ENCODE measurements at regions not wholly inside any gene's neighbourhood (a gene's known extent, or its start where the extent isn't known, plus 50 kb on each side); places are given as distances from the start of the nearest gene placed in this dataset.

GRCh38 chr9:16925426-16925825, 55.0 kb upstream of the BNC2 start:
- TF ChIP-seq, protein P1, sequence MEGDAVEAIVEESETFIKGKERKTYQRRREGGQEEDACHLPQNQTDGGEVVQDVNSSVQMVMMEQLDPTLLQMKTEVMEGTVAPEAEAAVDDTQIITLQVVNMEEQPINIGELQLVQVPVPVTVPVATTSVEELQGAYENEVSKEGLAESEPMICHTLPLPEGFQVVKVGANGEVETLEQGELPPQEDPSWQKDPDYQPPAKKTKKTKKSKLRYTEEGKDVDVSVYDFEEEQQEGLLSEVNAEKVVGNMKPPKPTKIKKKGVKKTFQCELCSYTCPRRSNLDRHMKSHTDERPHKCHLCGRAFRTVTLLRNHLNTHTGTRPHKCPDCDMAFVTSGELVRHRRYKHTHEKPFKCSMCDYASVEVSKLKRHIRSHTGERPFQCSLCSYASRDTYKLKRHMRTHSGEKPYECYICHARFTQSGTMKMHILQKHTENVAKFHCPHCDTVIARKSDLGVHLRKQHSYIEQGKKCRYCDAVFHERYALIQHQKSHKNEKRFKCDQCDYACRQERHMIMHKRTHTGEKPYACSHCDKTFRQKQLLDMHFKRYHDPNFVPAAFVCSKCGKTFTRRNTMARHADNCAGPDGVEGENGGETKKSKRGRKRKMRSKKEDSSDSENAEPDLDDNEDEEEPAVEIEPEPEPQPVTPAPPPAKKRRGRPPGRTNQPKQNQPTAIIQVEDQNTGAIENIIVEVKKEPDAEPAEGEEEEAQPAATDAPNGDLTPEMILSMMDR (conservative IDR thresholded peaks at IDR 0.05 in 1 of 2, IDR thresholded peaks at IDR 0.05 in 1 of 2; ENCODE audit: low read depth in 1 of 2, low read length in 2 of 2): no peak
- TF ChIP-seq EZH2 (IDR thresholded peaks at IDR 0.05; ENCODE audit: low read length, missing control alignments): no peak

Measured in fibroblast of lung (primary cell).